A673 (cell line): ENCODE measurements at regions not wholly inside any gene's neighbourhood (a gene's known extent, or its start where the extent isn't known, plus 50 kb on each side); places are given as distances from the start of the nearest gene placed in this dataset.

Experiments used
- EZH2 ChIP-seq: fragments of 200-600 bp; sonication (generic); IDR thresholded peaks from 2 replicates; pipeline ENCODE4 v1.6.1; 2017; ENCODE audit warnings: borderline replicate concordance, low read depth, mild to moderate bottlenecking, mixed read lengths, antibody characterized with exemption, low read length; ENCODE audit not compliant: poor library complexity, severe bottlenecking
- TF ChIP-seq, protein P1 (sequence below): fragments of 300-800, 200-600 bp; sonication (generic); conservative IDR thresholded peaks from 2 replicates; pipeline ENCODE4 v1.5.1; 2017; ENCODE audit warnings: low read depth, mild to moderate bottlenecking, antibody characterized with exemption, low read length, moderate library complexity, mixed read lengths

DNA sequence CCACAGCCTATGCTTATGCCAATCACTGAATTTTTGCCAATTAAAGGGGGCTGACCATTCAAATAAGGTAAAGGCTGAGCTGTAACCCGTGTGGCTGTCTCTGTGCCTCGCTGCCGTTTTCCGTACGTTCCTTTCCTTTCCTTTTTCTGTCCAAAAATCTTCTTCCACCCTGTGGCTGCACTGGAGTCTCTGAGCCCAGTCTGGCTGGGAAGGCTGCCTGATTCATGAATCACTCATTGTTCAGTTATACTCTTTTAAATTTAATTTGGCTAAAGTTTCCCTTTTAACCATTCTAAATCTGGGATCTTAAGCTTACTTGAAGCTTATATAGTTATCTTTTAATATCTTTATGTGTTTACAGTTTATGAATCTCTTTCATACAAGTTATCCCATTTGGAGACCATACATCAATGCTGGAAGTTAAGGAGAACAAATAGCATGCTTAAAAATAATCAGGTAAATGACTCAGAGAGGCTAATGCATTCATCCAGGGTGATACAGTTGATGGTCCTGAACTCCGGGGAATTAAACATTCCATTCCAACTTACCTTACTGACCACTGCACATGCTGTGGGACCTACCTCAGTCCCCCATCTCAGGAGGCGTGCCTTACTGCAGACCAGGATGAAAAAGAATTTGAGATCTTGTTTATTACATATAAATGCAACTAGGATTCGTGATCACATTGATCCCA lies 385.3 kb upstream of the ADARB2 start:
- TF ChIP-seq, protein P1, sequence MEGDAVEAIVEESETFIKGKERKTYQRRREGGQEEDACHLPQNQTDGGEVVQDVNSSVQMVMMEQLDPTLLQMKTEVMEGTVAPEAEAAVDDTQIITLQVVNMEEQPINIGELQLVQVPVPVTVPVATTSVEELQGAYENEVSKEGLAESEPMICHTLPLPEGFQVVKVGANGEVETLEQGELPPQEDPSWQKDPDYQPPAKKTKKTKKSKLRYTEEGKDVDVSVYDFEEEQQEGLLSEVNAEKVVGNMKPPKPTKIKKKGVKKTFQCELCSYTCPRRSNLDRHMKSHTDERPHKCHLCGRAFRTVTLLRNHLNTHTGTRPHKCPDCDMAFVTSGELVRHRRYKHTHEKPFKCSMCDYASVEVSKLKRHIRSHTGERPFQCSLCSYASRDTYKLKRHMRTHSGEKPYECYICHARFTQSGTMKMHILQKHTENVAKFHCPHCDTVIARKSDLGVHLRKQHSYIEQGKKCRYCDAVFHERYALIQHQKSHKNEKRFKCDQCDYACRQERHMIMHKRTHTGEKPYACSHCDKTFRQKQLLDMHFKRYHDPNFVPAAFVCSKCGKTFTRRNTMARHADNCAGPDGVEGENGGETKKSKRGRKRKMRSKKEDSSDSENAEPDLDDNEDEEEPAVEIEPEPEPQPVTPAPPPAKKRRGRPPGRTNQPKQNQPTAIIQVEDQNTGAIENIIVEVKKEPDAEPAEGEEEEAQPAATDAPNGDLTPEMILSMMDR, result no peak
- no peak for TF ChIP-seq EZH2
